Urinary bladder (tissue), 3 donors: ENCODE measurements at regions not wholly inside any gene's neighbourhood (a gene's known extent, or its start where the extent isn't known, plus 50 kb on each side); places are given as distances from the start of the nearest gene placed in this dataset.
"Not testable (repeated sequence)": the region's sequence is repeated elsewhere in the genome, so short reads cannot be mapped to it uniquely, and the experiment has no call there.

ENCODE experiments used
- DNase-seq: peaks from one replicate; pipeline ENCODE4 v3.0.0-alpha.2; 2015; ENCODE audit errors: extremely low spot score
- H3K27ac ChIP-seq: one replicate; pipeline ENCODE4 v1.5.1; 2013; ENCODE audit warnings: low read depth, mild to moderate bottlenecking, moderate library complexity
- H3K36me3 ChIP-seq: one replicate; pipeline ENCODE4 v1.6.1; 2013; ENCODE audit warnings: mild to moderate bottlenecking, moderate library complexity; ENCODE audit not compliant: insufficient read depth
- H3K4me1 ChIP-seq: one replicate; pipeline ENCODE4 v1.6.1; 2013; ENCODE audit warnings: mild to moderate bottlenecking, moderate library complexity; ENCODE audit not compliant: insufficient read depth
- H3K4me3 ChIP-seq: one replicate; pipeline ENCODE4 v1.5.1; 2013; ENCODE audit warnings: low read depth, low read length
- WGBS: extraction: QIAGEN DNeasy Blood & Tissue Kit; methylation state at CpG from one replicate; pipeline ENCODE4 v1.1.7; 2013; 5-methylcytosine and 5-hydroxymethylcytosine counted together
- donor health status: healthy with polysubstance abuse.
- donor health status: healthy.

DNA sequence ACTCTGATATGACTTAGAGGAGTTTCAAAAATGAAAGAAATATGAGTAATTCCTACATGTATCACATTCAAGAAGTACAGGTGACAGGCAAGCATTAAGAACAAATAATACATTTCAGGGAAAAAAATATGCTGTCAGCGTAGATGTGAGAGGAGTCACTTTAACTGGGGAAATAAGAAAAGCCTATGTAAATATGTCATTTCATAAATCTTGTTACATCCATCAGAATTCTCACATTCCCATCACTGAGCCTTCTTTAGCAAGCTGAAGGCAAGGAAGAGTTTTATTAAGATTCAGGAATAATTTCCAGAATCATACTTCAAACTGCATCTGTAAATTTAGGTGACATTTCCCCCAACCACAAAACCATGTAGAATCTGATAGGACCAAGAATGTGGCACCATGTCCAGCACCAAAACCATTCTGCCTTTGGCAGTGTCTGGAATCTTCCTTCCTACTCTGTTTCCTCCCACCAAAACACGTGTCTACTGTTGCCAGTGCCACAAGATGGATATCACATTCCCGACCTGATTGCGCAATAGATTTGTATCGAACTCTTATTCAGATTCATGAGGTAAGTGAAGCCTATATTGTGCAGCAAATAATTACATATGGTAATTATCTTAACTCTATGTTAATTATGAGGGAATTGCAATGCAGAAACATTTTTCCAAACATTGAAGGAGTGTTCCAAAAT is 690.9 kb downstream of the ISL1 start:
- WGBS, result 71% methylated on average over 5 of the region's 5 CpGs
- no peaks in the 10 kb centered on the region for H3K4me1 ChIP-seq
- DNase-seq, result no peak
- H3K36me3 ChIP-seq, result no peaks in the 10 kb centered on the region
- H3K4me3 ChIP-seq, result no peak overlapping the region
- no peak overlapping the region for H3K27ac ChIP-seq

DNA sequence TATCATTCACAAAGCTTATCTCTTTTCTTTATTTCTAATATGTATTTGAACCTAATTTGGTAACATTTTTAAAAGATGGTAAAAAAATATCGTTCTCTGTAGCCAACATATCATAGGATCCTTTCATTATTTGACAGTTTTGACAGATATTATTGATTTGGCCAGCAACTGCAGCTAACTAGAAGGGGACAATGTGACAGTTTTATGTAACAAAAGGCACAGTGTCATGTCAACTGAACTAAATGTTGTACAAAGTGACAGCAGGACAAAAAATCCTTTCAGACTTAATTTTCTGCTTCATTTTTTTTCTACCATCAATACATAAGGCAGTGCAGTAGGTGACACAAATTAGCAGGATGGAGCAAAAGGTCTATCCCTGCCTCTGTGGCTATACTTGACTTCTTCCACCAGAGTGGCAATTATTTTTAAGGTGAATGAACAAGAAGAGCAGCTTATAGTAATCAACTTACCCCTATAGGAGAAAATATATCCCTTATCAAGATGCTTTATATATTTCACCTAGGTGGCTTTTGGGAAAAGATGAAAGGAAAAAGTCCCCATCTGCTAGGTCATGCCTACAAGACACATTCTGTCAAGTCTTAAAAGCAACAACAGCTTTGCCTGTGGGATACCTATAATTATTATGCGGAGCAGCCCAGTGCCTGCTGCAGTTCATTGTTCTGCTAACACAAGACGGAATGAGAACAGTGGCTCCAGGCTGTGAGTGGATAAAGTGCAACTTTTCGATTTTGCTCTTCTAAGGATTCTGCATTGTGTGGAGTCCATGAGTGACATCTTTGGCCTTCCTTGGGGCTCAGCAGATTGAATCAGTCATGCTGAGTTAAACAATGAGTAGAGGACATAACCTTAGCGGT is 694.9 kb downstream of the ISL1 start:
- Histone ChIP-seq H3K36me3 (no peaks in the 10 kb centered on the region), H3K4me3 (no peak overlapping the region), H3K27ac (no peak overlapping the region), H3K4me1 (no peaks in the 10 kb centered on the region)
- 66% methylated on average over 5 of the region's 5 CpGs for WGBS
- DNase-seq, result no peak

DNA sequence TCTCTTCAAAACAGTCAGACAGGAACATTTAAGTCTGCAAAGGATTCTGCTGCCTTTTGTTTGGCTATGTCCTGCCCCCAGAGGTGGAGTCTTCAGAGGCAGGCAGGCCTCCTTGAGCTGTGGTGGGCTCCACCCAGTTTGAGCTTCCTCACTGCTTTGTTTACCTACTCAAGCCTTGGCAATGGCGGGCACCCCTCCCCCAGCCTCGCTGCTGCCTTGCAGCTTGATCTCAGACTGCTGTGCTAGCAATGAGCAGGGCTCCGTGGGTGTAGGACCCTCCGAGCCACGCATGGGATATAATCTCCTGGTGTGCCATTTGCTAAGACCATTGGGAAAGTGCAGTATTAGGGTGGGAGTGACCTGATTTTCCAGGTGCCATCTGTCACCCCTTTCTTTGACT is 685.4 kb upstream of the ITGA1 start:
- WGBS, result 79% methylated on average over 5 of the region's 5 CpGs
- not testable (repeated sequence) for DNase-seq, H3K4me1 ChIP-seq, H3K4me3 ChIP-seq, H3K36me3 ChIP-seq, H3K27ac ChIP-seq

DNA sequence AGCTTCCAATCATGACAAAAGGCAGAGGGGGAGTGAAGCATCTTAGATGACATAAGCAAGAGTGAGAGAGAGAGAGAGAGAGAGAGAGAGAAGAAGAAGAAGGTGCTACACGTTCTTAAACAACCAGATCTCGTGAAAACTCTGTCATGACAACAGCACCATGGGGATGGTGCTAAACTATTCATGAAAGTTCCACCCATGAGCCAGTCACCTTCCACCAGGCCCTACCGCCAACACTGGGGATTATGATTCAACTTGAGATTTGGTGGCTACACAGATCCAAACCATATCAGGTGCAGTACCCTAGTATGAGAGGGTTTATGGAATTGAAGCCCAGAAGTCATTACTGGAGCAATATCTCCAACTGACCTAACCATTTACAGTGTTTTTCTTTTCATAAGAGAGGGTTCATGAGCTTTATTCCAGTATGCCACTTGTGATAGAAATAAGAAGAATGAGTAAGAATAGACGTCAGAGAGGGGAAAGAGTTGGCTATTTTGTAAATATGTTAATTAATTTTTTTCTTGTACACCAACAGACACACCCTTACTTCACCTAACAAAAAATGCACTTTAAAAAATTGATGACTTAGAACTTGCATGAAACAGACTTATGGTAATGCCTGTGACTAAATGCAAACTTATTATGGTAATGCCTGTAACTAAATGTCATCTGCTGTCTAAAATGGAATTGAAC is 680.4 kb upstream of the ITGA1 start:
- no peak overlapping the region for H3K27ac ChIP-seq
- no peaks in the 10 kb centered on the region for H3K4me1 ChIP-seq
- DNase-seq, result no peak
- no peaks in the 10 kb centered on the region for H3K36me3 ChIP-seq
- H3K4me3 ChIP-seq, result no peak overlapping the region
- 73% methylated on average over 4 of the region's 4 CpGs for WGBS

DNA sequence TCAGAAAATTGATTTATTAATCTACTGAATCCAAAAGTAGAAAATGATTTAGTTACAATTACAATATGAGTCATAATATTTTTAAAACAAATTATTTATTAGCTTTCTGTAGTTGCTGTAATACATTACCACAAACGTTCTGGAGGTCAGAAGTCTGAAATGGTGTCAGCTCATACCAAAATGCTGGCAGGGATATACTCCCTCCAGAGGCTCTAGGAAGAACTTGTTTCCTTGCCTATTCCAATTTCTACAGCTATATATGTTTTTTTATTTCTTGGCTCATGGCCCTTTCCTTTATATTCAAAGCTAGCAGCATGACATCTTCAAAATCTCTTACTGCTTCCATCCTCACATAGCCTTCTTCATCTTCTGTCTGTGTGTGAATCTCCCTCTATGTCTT is 667.9 kb upstream of the ITGA1 start:
- 23% methylated on average over 1 of the region's 1 CpG for WGBS
- DNase-seq, result no peak
- Histone ChIP-seq H3K27ac (no peak overlapping the region), H3K4me1 (no peaks in the 10 kb centered on the region), H3K36me3 (no peaks in the 10 kb centered on the region), H3K4me3 (no peak overlapping the region)

DNA sequence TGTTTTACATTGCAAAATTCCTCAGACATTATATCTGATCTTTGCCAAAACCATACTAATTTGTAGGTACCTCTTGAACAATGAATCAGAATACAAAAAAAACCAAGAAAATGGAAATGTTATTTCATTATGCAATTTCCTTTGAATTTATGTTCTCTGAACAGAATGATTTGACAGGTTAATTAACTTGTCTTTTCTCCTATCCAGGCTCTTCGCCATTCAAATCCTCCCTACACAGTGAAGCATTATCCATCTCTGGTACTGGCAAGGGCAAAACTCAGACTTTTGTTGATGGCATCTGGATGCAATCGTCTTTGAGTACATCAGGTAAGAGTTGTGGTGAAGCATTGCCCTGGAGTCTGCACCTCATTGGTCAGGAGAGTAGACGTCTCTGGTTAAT is 655.7 kb upstream of the ITGA1 start:
- no peak for DNase-seq
- Histone ChIP-seq H3K4me3 (no peak overlapping the region), H3K36me3 (no peaks in the 10 kb centered on the region), H3K4me1 (no peaks in the 10 kb centered on the region), H3K27ac (no peak overlapping the region)
- WGBS, result 61% methylated on average over 3 of the region's 3 CpGs

DNA sequence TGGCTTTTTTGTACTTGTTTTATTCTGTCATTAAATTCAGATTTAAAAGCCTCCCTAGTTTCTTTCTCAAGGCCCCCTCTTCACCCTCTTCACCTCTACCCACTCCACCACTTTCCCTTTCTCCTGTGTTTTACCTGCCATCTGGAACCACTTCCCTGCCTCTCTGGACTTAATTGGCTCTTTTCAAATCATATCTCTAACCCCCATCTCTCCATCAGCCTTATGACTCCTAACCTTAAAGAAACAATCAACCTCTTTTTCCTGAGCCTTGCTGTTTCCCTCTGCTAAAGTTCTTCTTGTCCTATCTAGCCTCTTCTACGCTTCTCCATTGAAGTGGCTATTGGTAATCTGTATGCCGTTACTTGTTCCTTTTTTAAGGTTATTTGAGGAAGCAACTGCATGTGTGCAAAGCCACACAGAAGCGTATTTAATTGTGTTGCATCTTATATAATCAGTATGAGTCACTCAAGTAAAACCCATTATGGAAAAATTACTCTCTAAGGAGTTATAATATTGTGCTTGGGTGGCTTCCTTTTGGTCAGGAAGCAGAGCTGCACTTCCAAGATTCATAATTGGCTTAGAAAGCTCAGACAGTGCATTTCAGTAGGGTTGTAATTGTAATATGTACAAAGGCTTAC is 653.6 kb upstream of the ITGA1 start:
- H3K27ac ChIP-seq, result no peak overlapping the region
- no peak overlapping the region for H3K4me3 ChIP-seq
- no peaks in the 10 kb centered on the region for H3K36me3 ChIP-seq
- no peaks in the 10 kb centered on the region for H3K4me1 ChIP-seq
- DNase-seq, result no peak
- 63% methylated on average over 3 of the region's 3 CpGs for WGBS

DNA sequence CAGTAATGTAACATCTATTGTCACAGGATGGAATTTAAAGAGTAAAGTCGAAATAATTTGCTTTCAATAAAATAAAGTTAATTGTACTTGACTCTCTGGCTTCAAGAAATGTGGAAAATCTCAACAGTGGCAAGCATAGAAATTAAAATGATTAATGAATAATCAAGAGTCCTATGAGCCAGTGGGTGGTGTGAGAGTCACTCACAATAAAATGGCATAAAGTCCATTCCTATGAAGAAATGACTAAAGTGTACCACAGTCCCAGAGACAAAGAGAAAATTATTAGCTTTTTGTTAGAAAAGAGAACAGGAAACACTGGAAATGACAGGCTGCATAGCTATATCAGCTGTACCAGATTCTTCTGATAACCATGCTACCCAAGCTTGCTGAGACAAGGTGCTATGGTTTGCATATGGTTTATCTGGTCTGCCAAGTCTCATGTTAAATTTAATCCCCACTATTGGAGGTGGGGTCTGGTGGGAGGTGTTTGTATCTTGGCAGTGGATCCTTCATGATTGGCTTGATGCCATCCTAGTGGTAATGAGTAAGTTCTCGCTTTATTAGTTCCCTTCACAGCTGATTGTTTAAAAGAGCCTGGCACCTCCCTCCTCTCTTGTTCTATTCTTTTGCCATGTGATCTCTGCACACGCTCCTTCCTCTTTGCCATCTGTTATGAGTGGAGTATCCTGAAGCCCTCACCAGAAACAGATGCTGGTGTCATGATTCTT is 647.7 kb upstream of the ITGA1 start:
- WGBS, result 75% methylated on average over 3 of the region's 3 CpGs
- no peak for DNase-seq

DNA sequence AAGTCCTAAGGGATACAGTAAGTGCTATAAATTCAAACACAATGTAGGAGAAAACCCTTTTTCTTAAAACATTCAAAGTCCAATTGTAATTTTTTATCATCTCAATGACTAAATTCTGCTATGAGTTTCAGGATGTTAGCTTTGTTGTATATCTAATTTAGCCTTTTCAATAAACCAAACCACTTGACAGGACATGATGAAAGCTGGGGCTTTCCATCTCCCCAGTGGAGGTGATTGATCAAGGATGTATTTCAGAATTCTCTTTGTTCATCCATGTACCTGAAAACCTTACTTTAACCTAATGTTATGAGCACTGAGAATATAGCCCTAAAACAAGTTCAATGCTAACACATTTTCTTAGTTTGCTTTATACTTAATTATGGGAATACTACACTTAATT is 639.0 kb upstream of the ITGA1 start:
- Histone ChIP-seq H3K27ac (no peak overlapping the region), H3K4me1 (no peaks in the 10 kb centered on the region), H3K36me3 (no peaks in the 10 kb centered on the region), H3K4me3 (no peak overlapping the region)
- DNase-seq, result no peak

More for the DNA sequence above, 647.7 kb upstream of the ITGA1 start:
- Histone ChIP-seq H3K27ac (no peak overlapping the region), H3K4me1 (no peaks in the 10 kb centered on the region), H3K36me3 (no peaks in the 10 kb centered on the region), H3K4me3 (no peak overlapping the region)

DNA sequence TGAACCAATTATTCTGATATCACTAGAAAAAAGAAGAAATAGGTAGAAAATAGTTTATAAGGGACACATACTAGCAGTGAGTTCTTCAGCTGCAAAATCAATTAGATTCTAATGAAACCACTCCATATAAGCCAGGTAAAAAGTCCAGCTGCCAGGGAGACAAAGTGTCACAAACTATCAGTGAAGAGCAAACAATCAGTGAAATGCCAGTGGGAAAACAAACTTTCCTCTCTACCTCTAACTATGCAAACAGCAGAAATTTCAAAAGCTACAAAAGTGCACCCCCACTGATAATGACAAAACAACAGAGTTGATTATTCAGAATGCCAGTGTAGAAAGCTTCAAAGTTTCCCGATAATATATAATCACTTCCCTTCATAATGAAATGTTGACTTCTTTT is 637.2 kb upstream of the ITGA1 start:
- H3K4me3 ChIP-seq, result no peak overlapping the region
- no peak overlapping the region for H3K27ac ChIP-seq
- WGBS, result 45% methylated on average over 1 of the region's 1 CpG
- DNase-seq, result no peak
- H3K4me1 ChIP-seq, result no peaks in the 10 kb centered on the region
- no peaks in the 10 kb centered on the region for H3K36me3 ChIP-seq

DNA sequence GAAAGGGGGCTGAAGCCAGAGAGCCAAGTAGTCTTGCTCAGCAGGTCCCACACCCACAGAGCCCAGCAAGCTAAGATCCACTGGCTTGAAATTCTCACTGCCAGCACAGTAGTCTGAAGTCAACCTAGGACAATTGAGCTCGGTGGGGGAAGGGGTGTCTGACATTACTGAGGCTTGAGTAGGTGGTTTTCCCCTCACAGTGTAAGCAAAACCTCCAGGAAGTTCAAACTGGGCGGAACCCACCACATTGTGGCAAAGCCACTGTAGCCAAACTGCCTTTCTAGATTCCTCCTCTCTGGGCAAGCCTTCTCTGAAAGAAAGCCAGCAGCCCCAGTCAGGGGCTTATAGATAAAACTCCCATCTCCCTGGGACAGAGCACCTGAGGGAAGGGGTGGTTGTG is 630.9 kb upstream of the ITGA1 start:
- H3K36me3 ChIP-seq, DNase-seq, H3K27ac ChIP-seq, H3K4me3 ChIP-seq, H3K4me1 ChIP-seq: not testable (repeated sequence)
- WGBS, result 70% methylated on average over 2 of the region's 2 CpGs

DNA sequence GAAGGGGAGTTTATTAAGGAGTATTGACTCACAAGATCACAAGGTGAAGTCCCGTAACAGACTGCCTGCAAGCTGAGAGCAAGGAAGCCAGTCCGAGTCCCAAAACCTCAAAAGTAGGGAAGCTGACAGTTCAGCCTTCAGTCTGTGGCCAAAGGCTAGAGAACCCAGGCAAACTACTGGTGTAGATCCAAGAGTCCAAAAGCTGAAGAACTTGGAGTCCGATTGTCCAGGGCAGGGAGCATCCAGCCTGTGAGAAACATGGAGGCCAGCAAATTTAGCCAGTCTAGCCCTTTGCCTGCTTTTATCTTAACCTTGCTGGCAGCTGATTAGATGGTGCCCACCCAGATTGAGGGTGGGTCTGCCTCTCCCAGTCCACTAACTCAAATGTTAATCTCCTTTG is 621.9 kb upstream of the ITGA1 start:
- DNase-seq, H3K27ac ChIP-seq, H3K36me3 ChIP-seq, H3K4me3 ChIP-seq, H3K4me1 ChIP-seq: not testable (repeated sequence)
- WGBS, result 86% methylated on average over 3 of the region's 3 CpGs

DNA sequence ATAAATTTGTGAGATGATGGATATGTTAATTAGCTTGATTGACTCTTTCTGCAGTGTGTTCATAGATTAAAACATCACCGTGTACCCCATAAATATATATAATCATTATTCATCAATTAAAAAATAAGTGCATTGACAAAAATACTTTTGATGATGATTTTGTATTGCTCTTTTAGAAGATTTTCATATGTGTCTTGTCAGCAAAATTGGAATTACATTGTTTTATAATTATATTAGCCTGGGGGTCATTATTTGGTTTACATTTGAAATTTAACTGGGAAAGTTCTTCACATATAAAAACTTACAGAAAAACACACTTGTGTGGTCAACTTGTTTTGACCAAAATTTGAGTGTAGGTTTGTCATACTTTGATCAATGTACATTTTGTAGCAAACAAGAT is 614.6 kb upstream of the ITGA1 start:
- WGBS, result 92% methylated on average over 1 of the region's 1 CpG
- H3K4me1 ChIP-seq, result no peaks in the 10 kb centered on the region
- no peak overlapping the region for H3K27ac ChIP-seq
- no peak for DNase-seq
- H3K4me3 ChIP-seq, result no peak overlapping the region
- no peaks in the 10 kb centered on the region for H3K36me3 ChIP-seq
